Vagina (tissue), 2 donors: ENCODE measurements at regions not wholly inside any gene's neighbourhood (a gene's known extent, or its start where the extent isn't known, plus 50 kb on each side); places are given as distances from the start of the nearest gene placed in this dataset.

Experiments
- DNase-seq, 2 donors: peaks; one replicate each; pipeline ENCODE4 v3.0.0-alpha.2; 2017; ENCODE audit errors: extremely low spot score in 2 of 2
- H3K27ac ChIP-seq: fragments of 200-600 bp; sonication (generic); one replicate; pipeline ENCODE4 v1.5.1; 2019
- H3K27me3 ChIP-seq: fragments of 200-600 bp; sonication (generic); one replicate; pipeline ENCODE4 v1.5.1; 2019
- H3K36me3 ChIP-seq, 2 donors: fragments of 200-600 bp; sonication (generic); one replicate each; pipeline ENCODE4 v1.5.1; 2017 to 2019
- H3K4me1 ChIP-seq: fragments of 200-600 bp; sonication (generic); one replicate; pipeline ENCODE4 v1.5.1; 2019
- H3K4me3 ChIP-seq, 2 donors: fragments of 200-600 bp; sonication (generic); 1 replicate in 1 of 2; 2 replicates in 1 of 2; pipeline ENCODE4 v1.5.1; 2016 to 2019
- H3K9me3 ChIP-seq: fragments of 200-600 bp; sonication (generic); one replicate; pipeline ENCODE4 v1.5.1; 2019
- CTCF ChIP-seq, 3 experiments: fragments of 450-650 bp in 2 of 3; fragments of 200-600 bp in 1 of 3; sonication (generic) in 1 of 3; IDR thresholded peaks; one replicate each; pipeline ENCODE4 v1.5.1; 2017 to 2019; ENCODE audit warnings: antibody characterized with exemption in 3 of 3, mild to moderate bottlenecking in 2 of 3, moderate library complexity in 2 of 3
- POLR2A ChIP-seq, 2 donors: fragments of 450-650 bp; IDR thresholded peaks; one replicate each; pipeline ENCODE4 v1.6.1; 2017; ENCODE audit warnings: antibody characterized with exemption in 2 of 2, mild to moderate bottlenecking in 2 of 2, moderate library complexity in 2 of 2
- POLR2AphosphoS5 ChIP-seq, 2 donors: sonication (generic); formaldehyde crosslinking; IDR thresholded peaks; one replicate each; pipeline ENCODE4 v1.9.0; 2017; ENCODE audit warnings: antibody characterized with exemption in 2 of 2, mild to moderate bottlenecking in 2 of 2, low read depth in 1 of 2; ENCODE audit not compliant: insufficient read depth in 1 of 2
- intact Hi-C: fragments of 100-400 bp; cut with DNase I; formaldehyde crosslinking; loops from one replicate; pipeline ENCODE4 v1.15.1; 2023

DNA sequence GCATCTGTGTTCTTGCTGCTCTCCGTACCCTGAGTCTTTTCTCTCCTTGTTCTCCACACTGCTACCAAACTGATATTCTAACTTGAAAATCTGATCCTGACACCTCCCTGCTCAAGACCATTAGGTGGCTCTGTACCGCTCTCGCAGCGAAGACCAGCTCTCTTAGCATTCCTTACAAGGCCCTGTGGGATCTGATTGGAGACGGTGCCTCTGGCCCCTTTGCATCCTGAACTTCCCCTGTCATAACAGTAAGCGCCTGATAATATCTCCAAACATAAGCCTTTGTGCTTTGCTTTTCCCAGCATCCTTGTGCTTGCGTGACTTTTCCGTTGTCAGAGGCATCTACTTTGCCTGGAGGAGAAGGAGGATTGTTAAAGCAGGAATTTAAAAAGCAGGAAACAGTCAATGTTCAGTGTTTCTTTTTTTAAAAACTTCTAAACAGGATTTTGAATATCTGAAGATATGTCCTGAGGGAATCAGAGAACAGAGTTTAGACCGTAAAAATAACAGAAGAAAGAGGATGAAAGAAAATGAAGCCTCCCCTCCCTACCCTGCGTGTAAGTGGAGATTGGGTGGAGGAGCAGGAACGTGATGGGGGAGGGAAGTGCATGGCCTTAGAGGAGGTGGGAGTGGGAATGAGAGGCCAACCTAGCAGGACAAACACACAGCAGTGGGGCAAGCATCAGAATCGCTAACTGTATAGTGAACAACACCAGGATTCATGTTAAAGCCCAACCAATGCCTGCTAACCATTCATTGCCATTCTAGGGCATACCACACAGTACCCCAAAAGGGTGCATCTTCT lies 89.2 kb upstream of the STMND1 start:
- H3K4me3 ChIP-seq = no peak overlapping the region
- H3K36me3 ChIP-seq = no peaks in the 10 kb centered on the region
- H3K27ac ChIP-seq = no peak overlapping the region
- TF ChIP-seq POLR2A (IDR thresholded peaks at IDR 0.05) (no peak), CTCF (IDR thresholded peaks at IDR 0.05) (no peak), POLR2AphosphoS5 (IDR thresholded peaks at IDR 0.05; ENCODE audit: insufficient read depth in 1 of 2, low read depth in 1 of 2) (no peak)
- intact Hi-C loops = no loop called here
- no peak for DNase-seq
- peaks cover 6% of the 10 kb centered on the region for H3K9me3 ChIP-seq
- H3K4me1 ChIP-seq = no peaks in the 10 kb centered on the region
- H3K27me3 ChIP-seq = no peaks in the 10 kb centered on the region

- no peak for DNase-seq
- no peak overlapping the region for H3K27ac ChIP-seq
- intact Hi-C loops = no loop called here
- H3K4me3 ChIP-seq = no peak overlapping the region
- TF ChIP-seq POLR2A (IDR thresholded peaks at IDR 0.05) (no peak), CTCF (IDR thresholded peaks at IDR 0.05) (no peak), POLR2AphosphoS5 (IDR thresholded peaks at IDR 0.05; ENCODE audit: insufficient read depth in 1 of 2, low read depth in 1 of 2) (no peak)
- H3K36me3 ChIP-seq = no peaks in the 10 kb centered on the region
- H3K27me3 ChIP-seq = no peaks in the 10 kb centered on the region
- H3K9me3 ChIP-seq = peaks cover 6% of the 10 kb centered on the region
- no peaks in the 10 kb centered on the region for H3K4me1 ChIP-seq
These were observed 89.9 kb upstream of the STMND1 start for GRCh38 chr6:17011985-17012384.

DNA sequence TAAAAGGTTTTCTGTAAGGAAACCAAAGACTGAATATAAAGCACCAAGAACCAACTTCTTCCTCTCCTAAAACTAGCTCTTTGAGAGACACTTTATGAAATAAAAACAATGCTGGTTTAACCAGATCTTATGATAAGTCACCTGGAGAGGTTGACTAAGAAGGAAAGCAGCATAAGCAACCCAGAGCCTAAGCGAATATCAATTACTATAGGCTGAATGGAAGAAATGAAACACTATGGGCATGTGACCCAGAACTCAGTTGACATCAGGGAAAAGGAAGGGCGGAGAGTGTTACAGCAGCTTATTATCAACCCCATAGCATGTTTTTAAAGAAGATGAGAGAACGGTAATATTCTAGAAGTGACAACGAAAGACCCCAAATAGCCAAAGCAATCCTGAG lies 94.1 kb upstream of the STMND1 start:
- intact Hi-C loops = no loop called here
- H3K27ac ChIP-seq = no peak overlapping the region
- peaks cover 6% of the 10 kb centered on the region for H3K9me3 ChIP-seq
- H3K4me1 ChIP-seq = no peaks in the 10 kb centered on the region
- H3K27me3 ChIP-seq = no peaks in the 10 kb centered on the region
- TF ChIP-seq CTCF (IDR thresholded peaks at IDR 0.05) (no peak), POLR2AphosphoS5 (IDR thresholded peaks at IDR 0.05; ENCODE audit: insufficient read depth in 1 of 2, low read depth in 1 of 2) (no peak), POLR2A (IDR thresholded peaks at IDR 0.05) (no peak)
- no peak overlapping the region for H3K4me3 ChIP-seq
- no peaks in the 10 kb centered on the region for H3K36me3 ChIP-seq
- no peak for DNase-seq

GRCh38 chr6:17006543-17006942 lies 95.3 kb upstream of the STMND1 start:
- DNase-seq = no peak
- H3K27ac ChIP-seq = no peak overlapping the region
- no peaks in the 10 kb centered on the region for H3K4me1 ChIP-seq
- H3K9me3 ChIP-seq = peaks cover 6% of the 10 kb centered on the region
- TF ChIP-seq CTCF (IDR thresholded peaks at IDR 0.05) = no peak
- no peak for TF ChIP-seq POLR2AphosphoS5 (IDR thresholded peaks at IDR 0.05; ENCODE audit: insufficient read depth in 1 of 2, low read depth in 1 of 2)
- no peaks in the 10 kb centered on the region for H3K36me3 ChIP-seq
- intact Hi-C loops = no loop called here
- no peaks in the 10 kb centered on the region for H3K27me3 ChIP-seq
- H3K4me3 ChIP-seq = no peak overlapping the region

DNA sequence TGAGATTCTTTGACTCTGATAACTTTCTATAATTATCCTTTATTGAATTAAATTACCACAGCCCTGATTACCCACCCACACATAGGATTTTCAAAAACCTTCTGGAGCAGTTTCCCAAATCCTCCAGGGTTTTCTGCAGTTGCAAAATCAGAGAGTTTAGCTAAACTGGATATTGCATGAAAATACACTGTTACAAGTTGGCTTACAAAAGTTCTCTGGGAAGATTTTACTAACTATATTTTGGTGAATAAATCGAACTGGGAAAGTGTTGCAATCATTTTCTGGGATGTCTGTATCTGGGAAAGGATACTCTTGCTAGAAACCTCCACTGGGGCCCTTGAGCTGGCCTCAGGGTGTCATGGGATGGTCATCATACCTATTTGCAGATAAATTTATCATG lies 97.6 kb upstream of the STMND1 start:
- peaks cover 10% of the 10 kb centered on the region for H3K4me1 ChIP-seq
- DNase-seq = no peak
- no peaks in the 10 kb centered on the region for H3K36me3 ChIP-seq
- peaks cover 6% of the 10 kb centered on the region for H3K9me3 ChIP-seq
- no peaks in the 10 kb centered on the region for H3K27me3 ChIP-seq
- H3K4me3 ChIP-seq = no peak overlapping the region
- H3K27ac ChIP-seq = no peak overlapping the region
- TF ChIP-seq POLR2AphosphoS5 (IDR thresholded peaks at IDR 0.05; ENCODE audit: insufficient read depth in 1 of 2, low read depth in 1 of 2) = no peak
- no peak for TF ChIP-seq POLR2A (IDR thresholded peaks at IDR 0.05)
- TF ChIP-seq CTCF (IDR thresholded peaks at IDR 0.05) = no peak
- intact Hi-C loops = no loop called here
